Hematopoietic multipotent progenitor cell treated with erythropoietin and hydrocortisone succinate and interleukin-3 and kit ligand, for 15 days (in vitro differentiated cells): ENCODE measurements at regions not wholly inside any gene's neighbourhood (a gene's known extent, or its start where the extent isn't known, plus 50 kb on each side); places are given as distances from the start of the nearest gene placed in this dataset.

Experiments
- DNase-seq: peaks from one replicate; pipeline ENCODE4 v3.0.0-alpha.2; 2015; ENCODE audit warnings: low spot score

GRCh38 chr10:110375121-110375520, 70.4 kb upstream of the SMNDC1 start:
- DNase-seq = no peak

- DNase-seq = no peak
Measured at GRCh38 chr10:110376021-110376766, 71.5 kb upstream of the SMNDC1 start.

DNA sequence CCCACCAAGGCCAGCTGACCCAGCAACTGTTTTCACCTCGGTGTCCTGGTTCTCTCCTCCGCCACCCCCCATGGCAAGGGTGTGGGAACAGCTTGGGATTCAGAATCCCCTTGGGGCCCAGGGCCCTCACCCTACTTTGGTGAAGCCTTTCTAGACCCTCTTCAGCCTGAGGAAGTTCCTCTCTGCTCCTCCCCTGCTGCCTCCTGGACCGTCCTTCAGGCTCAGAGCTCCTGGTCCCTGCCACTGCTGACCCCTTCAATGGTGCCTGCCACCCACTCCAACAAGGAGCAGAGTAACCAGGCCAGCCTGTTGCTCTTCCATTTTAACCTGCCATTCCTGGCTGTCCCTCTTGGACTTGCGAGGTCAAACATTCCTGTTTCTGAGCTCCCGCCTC, 72.0 kb upstream of the SMNDC1 start:
- DNase-seq = no peak

GRCh38 chr10:110378006-110378405, 73.3 kb upstream of the SMNDC1 start:
- no peak for DNase-seq

- no peak for DNase-seq
Measured at GRCh38 chr10:110378533-110379108, 73.9 kb upstream of the SMNDC1 start.

DNA sequence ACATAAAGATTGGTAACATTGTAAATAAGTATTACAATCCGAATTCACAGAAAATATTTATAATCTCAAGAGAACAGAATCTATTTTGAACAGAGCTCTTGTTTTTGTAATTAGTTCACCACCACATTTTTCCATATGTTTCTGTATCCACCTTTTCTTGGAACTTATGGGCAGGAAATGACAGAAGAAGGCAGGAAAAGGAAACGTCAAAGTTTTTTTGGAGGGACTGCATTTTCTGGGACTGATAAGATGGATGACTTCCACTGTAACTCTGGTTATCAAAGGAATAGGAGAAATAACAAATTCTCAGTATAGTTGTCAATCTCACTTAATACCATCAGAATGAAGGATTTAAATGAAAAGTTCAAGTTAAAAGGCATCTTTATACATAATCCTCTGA, 75.1 kb upstream of the SMNDC1 start:
- DNase-seq = no peak

DNA sequence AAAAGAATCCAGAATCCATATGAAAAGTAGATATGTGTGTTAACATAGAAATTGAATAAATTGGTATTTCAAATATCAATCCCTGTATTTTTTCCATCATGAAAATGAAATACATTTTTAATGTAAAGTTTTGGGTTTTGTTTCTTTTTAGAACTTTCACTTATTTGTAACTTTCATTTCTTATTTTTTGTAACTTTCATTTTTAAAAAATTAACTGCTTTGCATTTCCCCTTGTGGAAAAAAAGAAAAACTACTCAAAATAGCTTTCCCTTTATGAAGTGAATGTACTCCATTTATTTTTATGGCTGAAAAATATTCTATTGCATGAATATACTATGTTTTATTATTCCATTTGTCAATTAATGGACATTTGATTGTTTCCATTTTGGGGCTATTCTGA, 75.6 kb upstream of the SMNDC1 start:
- DNase-seq = no peak

- no peak for DNase-seq
Measured at GRCh38 chr10:110382695-110383094, 78.0 kb upstream of the SMNDC1 start.

GRCh38 chr10:110387617-110387982, 82.9 kb upstream of the SMNDC1 start:
- no peak for DNase-seq

GRCh38 chr10:110387983-110388686, 83.4 kb upstream of the SMNDC1 start:
- no peak for DNase-seq

GRCh38 chr10:110388687-110389052, 84.0 kb upstream of the SMNDC1 start:
- DNase-seq = no peak

- no peak for DNase-seq
Measured at GRCh38 chr10:110389255-110389654, 84.5 kb upstream of the SMNDC1 start.

- no peak for DNase-seq
Measured at GRCh38 chr10:110391541-110391940, 86.8 kb upstream of the SMNDC1 start.

- DNase-seq = no peak
Measured at GRCh38 chr10:110392121-110392520, 87.4 kb upstream of the SMNDC1 start.

DNA sequence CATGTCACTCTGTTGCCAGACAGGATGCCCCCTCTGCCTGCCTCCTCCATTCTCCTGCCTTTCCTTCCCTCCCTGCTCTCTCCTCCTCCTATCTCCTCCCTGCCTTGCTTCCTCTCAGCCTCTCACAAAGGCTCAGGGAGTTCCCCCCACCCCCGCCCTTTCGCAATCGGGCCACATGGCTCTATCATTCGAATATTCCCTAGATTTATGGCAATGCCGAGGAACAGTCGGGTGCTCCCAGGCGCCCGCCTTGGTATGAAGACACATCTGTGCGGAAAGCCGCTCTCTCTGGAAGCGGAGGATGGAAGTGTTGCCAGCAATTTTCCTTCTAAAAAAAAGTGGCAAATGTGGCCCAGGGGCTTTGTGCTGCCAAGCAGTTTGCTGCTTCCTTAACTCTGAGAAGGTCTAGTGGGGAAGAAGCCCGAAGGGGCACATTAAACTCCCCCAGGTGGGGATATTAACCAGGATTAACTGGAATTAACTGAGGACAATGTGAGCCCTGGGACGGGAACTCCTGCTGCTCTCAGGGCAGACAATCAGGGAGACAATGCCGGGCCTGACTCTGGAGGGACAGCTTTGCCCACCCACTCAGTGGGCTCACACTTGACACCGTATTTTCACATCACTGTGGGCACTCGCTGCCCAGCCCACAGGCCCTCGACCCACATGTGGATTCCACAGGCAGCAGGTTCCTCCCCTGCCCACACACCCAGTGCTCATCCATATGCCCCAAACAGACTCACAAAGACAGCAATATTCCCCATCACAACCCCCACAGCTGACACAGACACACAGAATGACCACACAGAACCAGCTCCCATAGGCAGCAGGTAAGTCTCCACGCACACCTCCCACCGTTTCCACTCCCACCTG, 88.4 kb upstream of the SMNDC1 start:
- no peak for DNase-seq

DNA sequence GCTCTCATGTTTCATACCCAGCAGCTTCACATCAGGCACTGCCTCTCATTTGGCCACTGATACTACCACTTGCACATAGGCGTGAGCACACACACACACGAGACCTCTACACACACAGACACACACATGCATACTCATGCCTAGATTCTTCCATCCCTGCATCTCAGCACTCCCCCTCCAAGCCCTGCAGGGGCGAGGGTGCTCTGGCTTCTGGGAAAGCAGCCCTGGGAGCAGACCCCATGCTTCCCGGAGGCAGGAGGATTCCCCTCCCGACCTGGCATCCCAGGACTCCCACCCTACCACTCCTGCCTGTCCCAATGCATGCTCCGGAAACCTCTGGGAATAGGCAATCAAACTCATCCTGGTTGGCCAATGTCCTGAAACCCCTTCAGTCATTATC, 89.1 kb upstream of the SMNDC1 start:
- no peak for DNase-seq

GRCh38 chr10:110394296-110394695, 89.6 kb upstream of the SMNDC1 start:
- no peak for DNase-seq

DNA sequence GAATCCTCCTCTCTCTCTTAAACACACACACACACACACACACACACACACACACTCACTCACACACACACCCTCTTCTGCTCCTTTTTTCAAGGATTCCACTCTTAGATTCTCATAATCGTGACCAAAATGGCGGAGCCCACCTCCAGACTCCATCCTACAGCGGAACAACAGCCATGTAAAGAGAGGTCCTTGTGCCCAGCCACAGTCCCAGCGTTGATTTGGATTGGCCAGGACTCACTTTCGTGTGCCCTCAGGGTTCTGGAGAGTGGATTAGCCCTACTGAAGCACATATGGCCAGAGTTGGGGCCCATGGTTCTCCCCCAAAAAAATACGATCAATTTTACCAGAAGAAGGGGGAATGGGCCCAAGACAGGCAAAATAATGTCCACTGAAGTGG, 90.2 kb upstream of the SMNDC1 start:
- no peak for DNase-seq

GRCh38 chr10:110395350-110396283, 90.9 kb upstream of the SMNDC1 start:
- no peak for DNase-seq

GRCh38 chr10:110396284-110396651, 91.5 kb upstream of the SMNDC1 start:
- DNase-seq = no peak

DNA sequence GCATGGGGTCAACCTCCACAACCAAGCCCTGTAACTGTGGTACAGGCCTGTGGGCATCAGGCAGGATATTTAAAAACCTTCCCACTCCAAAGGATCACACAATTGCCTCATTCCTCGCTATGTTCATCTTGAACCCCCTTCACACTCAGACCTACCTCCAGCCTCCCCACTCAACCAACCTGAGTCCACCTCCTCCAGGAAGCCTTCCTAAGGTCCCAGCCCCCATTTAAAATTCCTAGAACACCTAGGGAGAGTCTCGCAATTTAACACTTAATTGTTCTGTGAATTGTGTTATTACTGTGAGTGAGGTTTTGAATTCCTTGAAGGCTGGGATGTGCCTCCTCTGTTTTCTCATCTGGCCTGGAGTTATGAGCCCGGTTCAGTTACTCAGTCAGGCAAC, 93.1 kb upstream of the SMNDC1 start:
- DNase-seq = no peak
